ENCODE measurements at regions not wholly inside any gene's neighbourhood (a gene's known extent, or its start where the extent isn't known, plus 50 kb on each side); places are given as distances from the start of the nearest gene placed in this dataset.

- no peak for TF ChIP-seq POLR2A (IDR thresholded peaks at IDR 0.05)
- TF ChIP-seq CTCF (IDR thresholded peaks at IDR 0.05): no peak
- WGBS, 2 donors: 85 to 86% methylated on average over 3 of the region's 3 CpGs
- intact Hi-C loops (cut with DNase I; ENCODE audit: low total_unique reads): no loop called here
- DNase-seq: no peak
- Histone ChIP-seq H3K27ac (no peak overlapping the region), H3K27me3 (no peaks in the 10 kb centered on the region), H3K4me1 (no peaks in the 10 kb centered on the region), H3K36me3 (ENCODE audit: low read depth, missing control alignments) (no peaks in the 10 kb centered on the region), H3K4me3 (no peak overlapping the region), H3K9me3 (no peaks in the 10 kb centered on the region)
These were observed 687.9 kb upstream of the AADAT start for GRCh38 chr4:170777663-170778062.

- TF ChIP-seq POLR2A (IDR thresholded peaks at IDR 0.05): no peak
- no peak for TF ChIP-seq CTCF (IDR thresholded peaks at IDR 0.05)
- Histone ChIP-seq H3K4me3 (no peak overlapping the region), H3K9me3 (no peaks in the 10 kb centered on the region), H3K36me3 (ENCODE audit: low read depth, missing control alignments) (no peaks in the 10 kb centered on the region), H3K4me1 (no peaks in the 10 kb centered on the region), H3K27me3 (no peaks in the 10 kb centered on the region), H3K27ac (no peak overlapping the region)
- no peak for DNase-seq
- intact Hi-C loops (cut with DNase I; ENCODE audit: low total_unique reads): no loop called here
- 67 to 99% methylated on average over 1 to 6 of the region's 6 CpGs for WGBS, 2 donors
These were observed 687.2 kb upstream of the AADAT start for GRCh38 chr4:170776983-170777382.

- intact Hi-C loops (cut with DNase I; ENCODE audit: low total_unique reads): no loop called here
- no peak overlapping the region for H3K27ac ChIP-seq
- no peaks in the 10 kb centered on the region for H3K36me3 ChIP-seq (ENCODE audit: low read depth, missing control alignments)
- no peak for TF ChIP-seq POLR2A (IDR thresholded peaks at IDR 0.05)
- TF ChIP-seq CTCF (IDR thresholded peaks at IDR 0.05): no peak
- no peaks in the 10 kb centered on the region for H3K4me1 ChIP-seq
- H3K4me3 ChIP-seq: no peak overlapping the region
- no peaks in the 10 kb centered on the region for H3K27me3 ChIP-seq
- WGBS, 2 donors: 90% methylated on average over 2 of the region's 4 CpGs; no CpG with 5 or more reads in 1 of the 2 donors
- DNase-seq: no peak
- no peaks in the 10 kb centered on the region for H3K9me3 ChIP-seq
These were observed 686.1 kb upstream of the AADAT start for GRCh38 chr4:170775851-170776250.

- H3K27me3 ChIP-seq: no peaks in the 10 kb centered on the region
- no peaks in the 10 kb centered on the region for H3K4me1 ChIP-seq
- no peak for TF ChIP-seq CTCF (IDR thresholded peaks at IDR 0.05)
- no peak for TF ChIP-seq POLR2A (IDR thresholded peaks at IDR 0.05)
- intact Hi-C loops (cut with DNase I; ENCODE audit: low total_unique reads): no loop called here
- 65 to 66% methylated on average over 2 of the region's 2 CpGs for WGBS, 2 donors
- no peaks in the 10 kb centered on the region for H3K9me3 ChIP-seq
- DNase-seq: no peak
- no peak overlapping the region for H3K27ac ChIP-seq
- H3K36me3 ChIP-seq (ENCODE audit: low read depth, missing control alignments): no peaks in the 10 kb centered on the region
- no peak overlapping the region for H3K4me3 ChIP-seq
These were observed 684.0 kb upstream of the AADAT start for GRCh38 chr4:170773709-170774273.

- no peaks in the 10 kb centered on the region for H3K27me3 ChIP-seq
- H3K4me3 ChIP-seq: no peak overlapping the region
- no peak overlapping the region for H3K27ac ChIP-seq
- no peaks in the 10 kb centered on the region for H3K9me3 ChIP-seq
- no peaks in the 10 kb centered on the region for H3K36me3 ChIP-seq (ENCODE audit: low read depth, missing control alignments)
- DNase-seq: no peak
- intact Hi-C loops (cut with DNase I; ENCODE audit: low total_unique reads): no loop called here
- WGBS, 2 donors: 59 to 82% methylated on average over 1 of the region's 1 CpG
- H3K4me1 ChIP-seq: no peaks in the 10 kb centered on the region
- no peak for TF ChIP-seq CTCF (IDR thresholded peaks at IDR 0.05)
- TF ChIP-seq POLR2A (IDR thresholded peaks at IDR 0.05): no peak
These were observed 682.7 kb upstream of the AADAT start for GRCh38 chr4:170772429-170772828.

All from testis (tissue), 2 donors.